COLO668 (cell line): ENCODE measurements at regions not wholly inside any gene's neighbourhood (a gene's known extent, or its start where the extent isn't known, plus 50 kb on each side); places are given as distances from the start of the nearest gene placed in this dataset.

Source experiments
- DNase-seq: peaks from one replicate; lab custom pipeline; 2025; ENCODE audit not compliant: unreplicated experiment; lab: John Stamatoyannopoulos, UW

- DNase-seq: no peak
Observed at GRCh38 chr10:50936335-50936734, 50.9 kb upstream of the A1CF start.

GRCh38 chr10:50937230-50937907 is 51.9 kb upstream of the A1CF start:
- DNase-seq: no peak

- DNase-seq: no peak
Observed at GRCh38 chr10:50941629-50942028, 56.2 kb upstream of the A1CF start.

- no peak for DNase-seq
Observed at GRCh38 chr10:50946991-50947781, 61.8 kb upstream of the A1CF start.

DNA sequence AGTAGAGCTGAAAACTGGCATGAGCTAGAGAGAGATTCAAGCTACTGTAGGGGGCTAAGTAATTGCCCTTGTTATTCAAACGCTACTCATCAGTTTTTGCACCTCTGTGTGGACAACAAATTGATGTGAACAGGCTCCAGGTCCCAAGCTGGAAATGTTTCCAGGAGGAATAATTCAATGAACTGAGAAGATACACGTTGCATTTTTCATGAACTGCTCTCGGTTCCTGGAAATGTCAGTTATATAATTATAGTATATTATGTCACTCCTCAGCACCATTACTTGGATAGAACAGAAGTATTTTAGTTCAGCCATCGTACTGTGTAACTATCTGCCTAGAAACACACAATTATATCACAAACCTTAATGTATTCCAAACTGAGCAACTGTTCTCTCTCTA is 65.9 kb upstream of the A1CF start:
- DNase-seq: no peak

GRCh38 chr10:50961297-50961696 is 75.9 kb upstream of the A1CF start:
- no peak for DNase-seq

- no peak for DNase-seq
Observed at GRCh38 chr10:50963063-50963462, 77.6 kb upstream of the A1CF start.

DNA sequence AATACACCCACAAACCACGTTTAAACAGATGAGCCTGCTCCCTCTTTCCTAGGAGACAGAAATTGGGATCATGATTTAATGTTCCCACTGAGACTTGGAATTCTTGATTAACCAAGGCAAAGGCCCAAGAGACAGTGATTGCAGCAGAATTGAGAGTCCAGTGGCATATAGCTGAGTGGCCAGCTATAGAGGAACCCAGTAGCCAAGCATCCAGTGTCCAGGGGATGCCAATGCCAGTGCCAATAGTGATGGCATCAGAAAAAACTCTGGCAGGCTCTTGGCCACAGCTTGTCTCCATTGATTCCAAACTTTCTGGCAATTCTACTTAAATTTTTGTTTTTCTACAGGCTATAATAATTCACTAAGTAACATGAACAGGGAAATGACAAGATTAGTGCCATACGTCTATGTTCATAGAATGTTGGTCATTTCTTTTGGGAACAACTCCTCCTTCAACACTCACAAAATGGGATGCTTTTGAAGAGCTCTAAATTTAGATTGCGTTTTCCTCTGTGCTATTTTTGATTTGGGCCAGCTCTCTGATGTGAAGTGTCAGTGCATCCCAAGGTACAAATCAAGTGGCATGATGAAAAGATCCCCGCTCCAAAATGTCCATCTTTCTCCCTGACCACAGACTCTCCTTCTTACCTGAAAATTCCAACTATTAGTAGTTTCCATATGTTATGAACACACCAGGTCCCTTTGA is 83.1 kb upstream of the A1CF start:
- no peak for DNase-seq

DNA sequence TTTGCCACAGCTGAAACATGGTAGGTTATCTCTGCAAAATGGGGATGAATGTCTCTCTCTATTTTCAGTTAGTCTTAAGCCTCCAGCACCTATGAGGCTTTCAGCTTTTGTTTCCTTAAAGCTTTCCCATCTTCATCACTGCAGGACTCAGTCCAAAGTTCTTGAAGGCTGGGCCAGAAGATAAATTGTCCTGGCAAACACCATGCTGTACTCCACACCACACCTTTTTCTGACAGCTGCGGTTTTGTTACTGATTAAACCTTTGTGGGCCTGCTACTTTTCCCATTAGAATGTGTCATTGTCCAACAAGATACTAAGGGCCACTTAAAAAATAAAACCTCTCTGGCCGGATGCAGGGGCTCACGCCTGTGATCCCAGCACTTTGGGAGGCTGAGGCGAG is 87.2 kb upstream of the A1CF start:
- DNase-seq: peak; percentile 7

DNA sequence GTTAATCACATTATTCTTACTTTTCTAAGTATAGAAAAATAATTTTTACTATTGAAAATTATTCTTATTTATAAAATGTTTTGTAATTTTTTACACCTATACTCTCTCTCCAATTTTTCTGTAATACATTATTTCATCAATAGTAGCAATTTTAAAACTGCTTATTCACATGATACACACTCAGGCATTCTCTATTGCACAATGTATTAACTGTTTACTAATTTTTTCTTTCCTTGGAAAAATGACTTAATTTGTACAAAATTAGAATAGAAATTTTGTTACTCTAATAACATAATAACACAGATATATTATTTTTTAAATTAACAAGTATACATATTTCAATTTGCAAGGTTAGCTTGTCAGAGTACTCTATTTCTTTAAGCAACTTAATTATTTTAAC is 92.9 kb upstream of the PRKG1 start:
- no peak for DNase-seq

GRCh38 chr10:50981904-50982303 is 92.4 kb upstream of the PRKG1 start:
- no peak for DNase-seq

DNA sequence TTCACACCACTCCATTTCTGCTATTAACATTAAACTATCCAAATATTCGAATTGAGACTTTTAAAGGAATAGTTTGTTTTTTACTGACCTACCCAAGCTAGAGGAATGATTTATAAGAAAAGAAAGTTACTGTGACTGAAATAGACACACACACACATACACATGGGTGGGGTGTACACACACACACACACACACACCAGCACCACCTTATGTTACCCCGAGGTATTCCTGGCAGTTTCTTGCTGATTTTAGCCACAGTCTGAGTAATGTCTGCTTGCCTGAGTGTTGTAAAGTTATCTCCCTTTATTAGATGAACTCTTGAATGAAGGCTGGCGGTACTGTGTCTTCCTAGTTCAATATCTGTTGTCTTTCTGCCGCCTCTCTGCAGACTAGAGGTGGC is 91.3 kb upstream of the PRKG1 start:
- DNase-seq: no peak

- no peak for DNase-seq
Observed at GRCh38 chr10:50987934-50988333, 86.4 kb upstream of the PRKG1 start.

- no peak for DNase-seq
Observed at GRCh38 chr10:50988792-50989191, 85.5 kb upstream of the PRKG1 start.

DNA sequence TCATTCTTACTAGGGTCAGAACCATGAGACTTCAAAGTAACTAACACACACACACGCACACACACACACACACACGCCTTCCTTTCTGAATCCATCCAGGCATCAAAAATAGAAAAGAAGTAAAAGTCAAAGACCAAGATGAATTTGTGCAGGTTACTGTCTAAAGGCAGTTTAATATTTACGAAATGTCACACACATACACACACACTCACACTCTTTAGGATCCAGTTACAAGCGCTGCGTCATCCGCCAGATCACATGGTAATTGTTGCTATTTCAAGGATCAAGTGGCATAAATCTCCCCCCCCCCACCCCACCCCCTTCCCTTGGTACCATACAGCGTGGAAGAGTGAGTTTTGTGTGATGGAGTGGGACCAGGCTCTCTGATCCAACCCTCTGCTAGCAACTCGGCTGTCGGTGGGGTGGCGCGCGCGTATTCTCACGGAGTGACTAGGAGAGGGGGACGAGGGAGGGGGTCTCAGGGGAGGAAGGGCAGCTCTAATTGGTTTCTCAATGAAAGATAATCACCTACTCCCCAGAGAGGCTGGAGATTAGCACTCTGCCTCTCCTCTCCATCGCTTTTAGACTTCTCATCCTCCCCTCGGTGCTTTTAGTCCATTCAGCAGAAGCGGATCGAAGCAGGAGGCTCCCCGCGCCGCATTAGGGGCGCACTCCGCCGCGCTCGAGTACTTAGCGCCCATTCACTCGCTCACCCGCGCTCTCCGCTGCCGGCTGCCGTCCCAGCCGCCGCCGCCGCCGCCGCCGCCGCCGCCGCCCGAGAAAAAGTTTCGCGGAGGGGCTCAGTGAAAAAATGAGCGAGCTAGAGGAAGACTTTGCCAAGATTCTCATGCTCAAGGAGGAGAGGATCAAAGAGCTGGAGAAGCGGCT is 83.5 kb upstream of the PRKG1 start:
- peak; percentile 38 for DNase-seq

DNA sequence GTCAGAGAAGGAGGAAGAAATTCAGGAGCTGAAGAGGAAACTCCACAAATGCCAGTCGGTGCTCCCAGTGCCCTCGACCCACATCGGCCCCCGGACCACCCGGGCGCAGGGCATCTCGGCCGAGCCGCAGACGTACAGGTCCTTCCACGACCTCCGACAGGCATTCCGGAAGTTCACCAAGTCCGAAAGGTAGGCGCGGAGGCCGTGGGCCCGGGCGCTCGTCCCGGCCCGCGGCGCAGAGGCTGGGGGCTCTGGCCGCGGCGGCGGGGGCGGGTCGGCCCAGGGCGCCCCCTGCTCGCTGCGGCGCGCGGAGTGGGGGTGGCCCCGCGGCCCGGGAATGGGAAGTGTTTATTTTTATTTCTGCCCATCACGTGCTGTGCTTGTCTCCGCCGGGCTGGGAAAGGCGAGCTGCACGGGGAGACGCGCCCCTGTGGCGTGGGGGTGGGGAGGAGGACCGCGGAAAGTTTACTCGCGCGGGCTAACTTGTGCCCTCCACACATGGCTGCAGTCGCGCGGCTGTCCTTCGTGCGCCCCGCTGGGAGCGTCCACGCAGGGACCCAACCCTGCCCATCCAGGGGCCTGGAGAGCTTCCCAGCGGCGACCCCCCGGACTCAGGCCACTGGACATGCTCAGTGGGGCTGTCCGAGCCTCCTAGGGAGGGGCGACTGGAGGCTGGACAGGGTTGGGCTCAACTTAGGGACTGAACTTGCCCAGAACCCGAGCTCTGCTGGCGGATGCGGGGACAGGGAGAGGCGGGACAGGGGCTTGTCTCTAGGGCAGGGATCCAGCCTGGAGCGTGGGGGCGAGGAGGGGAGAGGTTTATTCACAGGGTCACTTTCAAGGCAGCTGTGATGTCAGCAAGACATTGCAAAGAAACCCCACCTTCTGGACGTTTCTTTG is 82.6 kb upstream of the PRKG1 start:
- DNase-seq: peak; percentile 18

- DNase-seq: no peak
Observed at GRCh38 chr10:50992356-50992901, 81.9 kb upstream of the PRKG1 start.

GRCh38 chr10:50992972-50993766 is 81.1 kb upstream of the PRKG1 start:
- no peak for DNase-seq

- DNase-seq: no peak
Observed at GRCh38 chr10:50993771-50994251, 80.5 kb upstream of the PRKG1 start.
